DMS53 (cell line): ENCODE measurements at regions not wholly inside any gene's neighbourhood (a gene's known extent, or its start where the extent isn't known, plus 50 kb on each side); places are given as distances from the start of the nearest gene placed in this dataset.

Source experiments
- DNase-seq: peaks from one replicate; lab custom pipeline; 2025; lab: John Stamatoyannopoulos, UW

GRCh38 chr20:12276011-12276673 lies 358.4 kb downstream of the BTBD3 start:
- DNase-seq, result no peak

GRCh38 chr20:12287575-12287974 lies 369.9 kb downstream of the BTBD3 start:
- no peak for DNase-seq

DNA sequence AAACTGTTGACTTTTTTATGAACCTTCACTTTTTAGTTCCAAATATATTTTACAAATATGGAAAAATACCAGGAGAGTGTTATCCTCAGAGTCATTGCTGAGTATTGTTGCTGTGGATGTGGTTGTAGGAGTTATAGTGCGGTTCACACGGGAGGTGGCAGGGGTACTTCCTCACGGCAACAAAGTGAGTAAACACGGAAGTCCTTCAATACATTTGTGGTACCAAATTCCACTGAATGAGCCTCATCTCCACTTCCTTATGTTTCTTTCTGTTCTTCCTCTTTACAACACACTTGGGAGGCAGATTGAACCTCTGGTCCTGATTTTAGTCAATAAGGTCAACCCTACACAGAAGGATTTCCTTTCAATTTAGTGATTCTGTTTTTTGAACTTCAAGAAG lies 371.8 kb downstream of the BTBD3 start:
- no peak for DNase-seq

- DNase-seq, result no peak
Observed at GRCh38 chr20:12291386-12291785, 373.7 kb downstream of the BTBD3 start.

DNA sequence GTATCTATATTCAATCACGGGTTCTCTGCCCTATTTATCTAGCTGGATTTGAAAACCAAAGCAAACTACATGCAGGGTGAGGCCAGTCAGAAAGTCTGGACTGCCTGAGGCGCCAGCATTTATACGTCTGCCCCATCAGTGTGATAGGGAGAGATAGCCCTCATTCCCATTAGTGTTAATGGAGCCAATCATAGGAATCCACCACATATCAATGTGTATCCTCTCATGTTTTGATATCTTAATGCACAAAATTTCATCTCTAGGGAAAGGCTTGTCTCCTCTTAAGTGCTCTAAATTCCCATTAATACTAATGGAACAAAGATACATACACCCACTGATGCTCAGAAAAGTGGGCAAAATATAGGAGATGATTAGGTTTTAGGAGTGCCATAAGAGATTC lies 376.2 kb downstream of the BTBD3 start:
- no peak for DNase-seq

DNA sequence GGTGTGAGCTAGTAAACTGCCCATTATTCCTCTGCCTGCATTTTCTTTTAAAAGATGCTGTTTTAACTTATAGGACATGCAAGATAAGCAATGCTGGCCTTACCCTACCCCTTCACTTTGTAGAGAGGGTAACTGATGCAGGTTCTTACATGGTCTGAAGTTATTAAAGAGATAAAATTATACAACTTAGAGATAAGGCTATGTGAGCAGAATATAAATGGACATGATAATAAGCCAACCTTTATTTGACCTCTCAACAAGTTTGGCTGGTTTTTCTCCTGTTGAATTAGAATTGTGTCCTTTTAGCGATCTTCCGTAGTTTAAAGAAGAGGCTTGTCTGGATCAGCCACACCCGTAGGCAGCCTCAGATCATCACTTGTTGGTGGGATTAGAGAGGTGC lies 377.0 kb downstream of the BTBD3 start:
- no peak for DNase-seq

DNA sequence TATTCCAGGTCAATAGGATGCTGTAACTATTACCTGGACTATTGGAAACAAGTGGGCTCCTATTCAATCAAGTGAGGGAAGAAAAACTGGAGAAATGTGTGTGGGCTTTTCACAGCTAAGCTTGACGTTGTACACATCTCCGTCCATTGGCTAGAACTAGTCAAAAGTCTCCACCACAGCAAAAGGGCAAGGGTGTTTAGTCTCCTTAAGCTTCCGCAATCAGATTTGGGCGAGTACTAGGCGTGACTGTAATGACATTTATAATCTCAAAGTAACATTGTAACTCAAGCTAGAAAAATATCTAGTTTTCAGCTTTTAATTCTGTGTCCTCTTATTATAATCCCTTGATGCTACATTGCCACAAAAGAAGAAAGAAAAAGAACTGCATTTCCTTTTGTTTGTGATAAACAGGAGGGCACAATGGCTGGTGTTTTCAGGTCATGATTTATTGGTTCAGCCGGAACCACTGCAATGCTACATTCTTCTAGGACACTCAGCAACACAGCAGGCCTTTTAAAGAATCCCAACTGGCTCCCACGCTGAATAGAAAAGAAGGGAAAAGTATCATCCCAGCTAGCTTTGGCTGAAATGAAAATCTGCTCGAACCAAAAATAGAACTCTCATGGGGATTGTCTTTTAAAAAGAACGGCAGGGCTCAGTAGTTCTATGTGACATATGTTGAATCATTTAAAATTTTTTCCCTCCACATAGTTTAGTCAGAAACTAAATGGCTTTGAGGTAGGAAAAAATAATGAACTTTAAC lies 387.7 kb downstream of the BTBD3 start:
- DNase-seq, result no peak

- peak; percentile 23 for DNase-seq
Observed at GRCh38 chr20:12306107-12306506, 388.4 kb downstream of the BTBD3 start.

GRCh38 chr20:12311094-12311865 lies 393.6 kb downstream of the BTBD3 start:
- DNase-seq, result no peak

GRCh38 chr20:12315652-12316051 lies 398.0 kb downstream of the BTBD3 start:
- no peak for DNase-seq

GRCh38 chr20:12316794-12317193 lies 399.1 kb downstream of the BTBD3 start:
- DNase-seq, result no peak

DNA sequence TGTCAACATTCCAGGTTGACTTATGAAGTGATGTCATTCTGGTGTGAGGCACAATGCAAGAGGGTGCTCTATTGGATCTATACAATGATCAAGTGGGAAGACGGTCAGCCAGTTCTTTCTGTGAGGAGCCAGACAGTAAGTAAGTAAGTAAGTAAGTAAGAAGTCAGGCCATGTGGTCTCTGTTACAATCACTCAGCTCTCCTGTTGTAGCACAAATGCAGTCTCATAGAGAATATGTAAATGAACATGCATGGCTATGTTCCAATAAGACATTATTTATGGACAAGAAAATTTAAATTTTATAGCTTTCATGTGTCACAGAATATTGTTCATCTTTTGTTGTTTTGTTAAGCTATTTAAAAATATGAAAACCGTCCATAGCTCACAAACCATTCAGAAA lies 399.7 kb downstream of the BTBD3 start:
- no peak for DNase-seq

GRCh38 chr20:12318043-12318442 lies 400.4 kb downstream of the BTBD3 start:
- no peak for DNase-seq

DNA sequence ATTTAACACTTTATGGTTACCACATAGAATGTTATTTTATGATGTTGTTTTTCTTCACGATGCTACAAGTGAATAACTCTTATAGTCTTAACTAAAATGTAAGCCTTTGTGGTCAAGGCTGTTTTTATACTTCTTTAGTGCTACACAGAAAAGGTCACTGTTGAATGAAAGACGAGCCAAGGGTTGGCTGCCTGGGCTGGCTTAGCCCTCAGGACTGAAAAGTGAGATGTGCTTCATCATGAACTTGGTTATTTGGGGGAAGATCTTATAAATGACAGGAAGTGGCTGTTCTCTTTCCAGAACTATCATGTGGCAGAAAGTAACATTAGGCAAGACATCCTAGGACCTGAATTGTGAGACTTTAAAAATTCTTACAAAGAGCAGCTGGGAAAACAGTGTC lies 404.0 kb downstream of the BTBD3 start:
- no peak for DNase-seq

DNA sequence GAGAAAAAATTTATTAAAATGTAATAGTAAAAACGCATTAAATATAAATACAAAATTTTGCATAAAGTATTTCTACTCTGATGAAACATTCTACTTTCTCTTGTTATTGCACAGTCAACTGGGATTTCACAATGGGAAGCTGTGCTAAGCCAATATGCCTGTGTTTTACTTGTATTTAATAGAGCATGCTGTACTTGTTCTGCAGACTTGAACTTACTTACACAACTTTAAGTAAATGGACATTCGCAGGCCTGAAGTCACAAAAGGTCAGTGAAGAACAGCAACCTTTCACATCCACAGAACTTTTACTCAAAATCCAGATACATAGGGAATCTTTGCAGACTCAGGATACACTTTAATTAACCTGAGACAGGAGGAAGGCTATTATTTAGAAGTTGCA lies 409.5 kb downstream of the BTBD3 start:
- DNase-seq, result no peak

DNA sequence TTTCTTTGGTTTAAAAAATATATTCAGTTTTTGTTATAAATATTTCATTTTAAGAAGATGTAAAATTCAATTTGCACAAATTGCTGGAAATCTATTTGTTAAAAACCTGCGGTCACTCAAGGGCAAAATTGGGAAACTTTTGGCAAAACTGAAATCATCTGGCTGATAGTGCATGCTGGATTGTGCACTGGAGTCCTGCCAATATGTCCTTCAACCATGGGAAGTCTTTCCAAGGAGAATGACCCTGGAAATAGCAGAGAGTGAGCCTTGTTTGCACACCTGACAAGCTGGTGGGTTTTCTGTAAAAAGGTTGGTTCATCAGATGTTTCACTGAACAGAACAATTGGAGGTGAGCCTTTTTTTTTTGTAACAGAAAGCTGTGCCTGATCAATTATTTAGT lies 413.5 kb downstream of the BTBD3 start:
- DNase-seq, result peak; percentile 16

DNA sequence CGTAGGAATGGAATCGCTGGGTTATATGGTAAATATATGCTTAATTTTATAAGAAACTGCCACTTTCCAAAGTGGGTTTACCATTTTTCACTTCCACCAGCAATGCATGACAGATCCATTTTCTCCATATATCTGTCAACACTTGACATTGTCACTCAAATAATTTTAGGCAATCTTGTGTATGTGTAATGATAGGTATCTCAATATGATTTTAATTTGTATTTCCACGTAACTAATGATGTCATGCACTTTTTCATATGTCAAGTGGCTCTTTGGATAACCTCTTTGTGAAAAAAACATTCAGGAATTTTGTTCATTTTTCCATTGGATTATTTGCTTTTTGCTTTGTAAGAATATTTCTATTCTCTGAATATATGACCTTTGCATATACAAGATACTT lies 419.9 kb downstream of the BTBD3 start:
- DNase-seq, result no peak

DNA sequence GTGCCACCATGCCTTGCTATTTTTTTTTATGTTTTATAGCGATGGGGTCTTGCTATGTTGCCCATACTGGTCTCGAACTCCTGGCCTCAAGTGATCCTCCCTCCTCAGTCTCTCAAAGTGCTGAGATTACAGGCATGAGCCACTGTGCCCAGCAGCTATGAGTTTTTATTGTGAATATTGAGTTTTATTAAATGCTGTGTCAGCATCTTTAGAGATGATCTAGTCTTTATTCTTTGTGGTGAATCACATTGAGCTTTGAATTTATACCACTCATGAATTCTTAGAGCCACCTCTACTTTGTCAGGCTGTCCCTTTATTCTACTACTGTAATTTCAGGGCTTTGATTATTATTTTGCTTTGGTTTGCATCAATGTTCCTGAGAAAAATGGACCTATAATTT lies 428.3 kb downstream of the BTBD3 start:
- DNase-seq, result no peak

DNA sequence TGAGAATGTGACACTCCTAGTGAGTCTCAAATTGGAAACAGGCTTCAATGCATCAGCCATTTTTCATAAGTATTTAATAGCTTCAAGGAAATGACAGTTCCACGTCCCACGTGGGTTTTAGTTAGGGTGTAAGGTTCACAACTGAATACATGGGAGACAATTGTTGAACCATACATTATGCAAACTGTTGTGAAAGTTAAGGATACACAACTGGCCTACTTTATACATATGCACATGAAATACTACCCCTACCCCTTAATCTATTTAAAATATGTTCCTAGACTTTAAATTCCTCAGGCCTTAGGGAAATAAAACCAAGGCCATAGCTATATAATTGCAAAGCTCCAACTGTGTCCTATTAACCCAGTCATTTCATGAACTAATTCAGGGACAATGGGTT lies 436.1 kb downstream of the BTBD3 start:
- DNase-seq, result no peak

- no peak for DNase-seq
Observed at GRCh38 chr20:12354725-12355124, 437.0 kb downstream of the BTBD3 start.

DNA sequence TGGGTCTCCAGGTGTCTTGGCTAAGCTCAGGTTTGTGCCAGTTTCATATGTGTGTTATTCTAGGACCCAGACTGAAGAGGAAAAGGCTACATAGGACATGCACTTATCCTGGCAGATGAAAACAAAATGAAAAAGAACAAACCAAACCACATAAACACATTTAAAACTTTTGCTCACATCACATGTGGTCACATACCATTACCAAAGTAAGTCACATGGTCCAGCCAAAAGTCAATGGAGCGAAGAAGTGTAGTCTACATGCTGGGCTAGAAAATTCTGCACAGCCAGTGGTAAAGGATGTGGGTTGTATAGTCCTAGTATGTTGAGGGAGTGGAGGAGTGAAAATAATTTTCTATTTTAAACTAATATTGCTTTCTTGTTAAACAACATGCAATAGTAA lies 437.5 kb downstream of the BTBD3 start:
- DNase-seq, result no peak

GRCh38 chr20:12358006-12358654 lies 440.4 kb downstream of the BTBD3 start:
- peak; percentile 65 for DNase-seq

DNA sequence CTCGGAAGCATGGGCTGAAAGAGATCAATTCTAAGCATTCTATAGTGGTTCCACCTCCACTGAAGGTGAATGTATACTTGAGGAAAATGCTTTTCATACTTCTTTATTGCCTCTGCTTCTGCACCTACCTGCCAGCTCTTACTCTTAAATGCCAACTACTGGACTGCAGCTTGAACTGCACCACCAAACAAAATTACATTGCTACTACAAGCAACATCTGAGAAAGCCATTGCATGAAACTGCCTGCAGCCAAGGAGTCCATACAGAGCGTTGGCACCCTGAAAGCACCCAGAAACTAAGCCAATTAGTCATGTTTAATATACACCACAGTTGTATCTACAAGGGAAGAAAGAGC lies 440.9 kb downstream of the BTBD3 start:
- DNase-seq, result peak; percentile 11
